DND-41 (cell line): ENCODE measurements at regions not wholly inside any gene's neighbourhood (a gene's known extent, or its start where the extent isn't known, plus 50 kb on each side); places are given as distances from the start of the nearest gene placed in this dataset.

Experiments used
- EZH2 ChIP-seq: IDR thresholded peaks from 3 replicates; pipeline ENCODE4 v1.6.1; 2012; ENCODE audit warnings: borderline replicate concordance, low read depth, mild to moderate bottlenecking, moderate library complexity, low read length, inconsistent platforms; ENCODE audit not compliant: severe bottlenecking
- TF ChIP-seq, protein P1 (sequence below): IDR thresholded peaks from 2 replicates; pipeline ENCODE4 v1.5.1; 2012; ENCODE audit warnings: borderline replicate concordance, low read length, moderate library complexity, mild to moderate bottlenecking; ENCODE audit not compliant: poor library complexity, severe bottlenecking; ENCODE audit errors: extremely low read depth

DNA sequence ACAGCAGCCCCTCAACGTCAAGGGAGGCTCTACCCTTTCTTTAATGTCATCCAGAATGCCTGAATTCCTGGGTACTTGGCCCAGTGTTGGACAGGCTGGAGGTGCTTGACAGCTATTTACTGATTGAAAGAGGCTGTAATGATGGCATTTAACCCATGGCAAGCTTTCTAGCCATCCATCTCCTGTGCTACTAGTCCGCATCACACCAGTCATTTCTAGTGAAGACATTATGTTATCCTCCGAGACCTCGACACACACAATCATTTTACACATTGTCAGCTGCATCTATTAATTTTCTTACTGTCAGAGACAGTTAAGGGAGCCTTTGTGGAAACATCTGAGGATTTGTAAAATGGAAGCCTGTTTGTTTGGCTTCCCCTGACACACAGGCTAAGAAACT is 149.3 kb upstream of the FSTL4 start:
- TF ChIP-seq, protein P1, sequence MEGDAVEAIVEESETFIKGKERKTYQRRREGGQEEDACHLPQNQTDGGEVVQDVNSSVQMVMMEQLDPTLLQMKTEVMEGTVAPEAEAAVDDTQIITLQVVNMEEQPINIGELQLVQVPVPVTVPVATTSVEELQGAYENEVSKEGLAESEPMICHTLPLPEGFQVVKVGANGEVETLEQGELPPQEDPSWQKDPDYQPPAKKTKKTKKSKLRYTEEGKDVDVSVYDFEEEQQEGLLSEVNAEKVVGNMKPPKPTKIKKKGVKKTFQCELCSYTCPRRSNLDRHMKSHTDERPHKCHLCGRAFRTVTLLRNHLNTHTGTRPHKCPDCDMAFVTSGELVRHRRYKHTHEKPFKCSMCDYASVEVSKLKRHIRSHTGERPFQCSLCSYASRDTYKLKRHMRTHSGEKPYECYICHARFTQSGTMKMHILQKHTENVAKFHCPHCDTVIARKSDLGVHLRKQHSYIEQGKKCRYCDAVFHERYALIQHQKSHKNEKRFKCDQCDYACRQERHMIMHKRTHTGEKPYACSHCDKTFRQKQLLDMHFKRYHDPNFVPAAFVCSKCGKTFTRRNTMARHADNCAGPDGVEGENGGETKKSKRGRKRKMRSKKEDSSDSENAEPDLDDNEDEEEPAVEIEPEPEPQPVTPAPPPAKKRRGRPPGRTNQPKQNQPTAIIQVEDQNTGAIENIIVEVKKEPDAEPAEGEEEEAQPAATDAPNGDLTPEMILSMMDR = no peak
- no peak for TF ChIP-seq EZH2
